Neural progenitor cell (in vitro differentiated cells): ENCODE measurements at regions not wholly inside any gene's neighbourhood (a gene's known extent, or its start where the extent isn't known, plus 50 kb on each side); places are given as distances from the start of the nearest gene placed in this dataset.

Source experiments
- CTCF ChIP-seq: fragments of 200-600 bp; sonication (generic); IDR thresholded peaks from 2 replicates; pipeline ENCODE4 v1.5.1; 2017; ENCODE audit warnings: antibody characterized with exemption, mild to moderate bottlenecking
- EZH2 ChIP-seq: fragments of 200-600 bp; sonication (generic); IDR thresholded peaks from 2 replicates; pipeline ENCODE4 v1.6.1; 2017; ENCODE audit warnings: antibody characterized with exemption, mild to moderate bottlenecking, moderate library complexity
- EZH2phosphoT487 ChIP-seq: fragments of 200-600 bp; sonication (generic); IDR thresholded peaks from 2 replicates; pipeline ENCODE4 v1.6.1; 2017; ENCODE audit warnings: antibody characterized with exemption

GRCh38 chr9:90555351-90556057 lies 87.1 kb downstream of the DIRAS2 start:
- TF ChIP-seq CTCF (no peak), EZH2 (no peak), EZH2phosphoT487 (no peak)
